ENCODE measurements at regions not wholly inside any gene's neighbourhood (a gene's known extent, or its start where the extent isn't known, plus 50 kb on each side); places are given as distances from the start of the nearest gene placed in this dataset.

GRCh38 chr14:22403296-22403695, 185.7 kb downstream of the DAD1 start:
- dilution Hi-C loops (cut with MboI; ENCODE audit: extremely low pct_ligation_motif_present, low sequenced_read_pairs) = no loop called here
- no peak for FAIRE-seq
- H3K4me2 ChIP-seq (ENCODE audit: control insufficient read depth, extremely low read depth, insufficient read depth, low read depth, low read length) = no peak overlapping the region

DNA sequence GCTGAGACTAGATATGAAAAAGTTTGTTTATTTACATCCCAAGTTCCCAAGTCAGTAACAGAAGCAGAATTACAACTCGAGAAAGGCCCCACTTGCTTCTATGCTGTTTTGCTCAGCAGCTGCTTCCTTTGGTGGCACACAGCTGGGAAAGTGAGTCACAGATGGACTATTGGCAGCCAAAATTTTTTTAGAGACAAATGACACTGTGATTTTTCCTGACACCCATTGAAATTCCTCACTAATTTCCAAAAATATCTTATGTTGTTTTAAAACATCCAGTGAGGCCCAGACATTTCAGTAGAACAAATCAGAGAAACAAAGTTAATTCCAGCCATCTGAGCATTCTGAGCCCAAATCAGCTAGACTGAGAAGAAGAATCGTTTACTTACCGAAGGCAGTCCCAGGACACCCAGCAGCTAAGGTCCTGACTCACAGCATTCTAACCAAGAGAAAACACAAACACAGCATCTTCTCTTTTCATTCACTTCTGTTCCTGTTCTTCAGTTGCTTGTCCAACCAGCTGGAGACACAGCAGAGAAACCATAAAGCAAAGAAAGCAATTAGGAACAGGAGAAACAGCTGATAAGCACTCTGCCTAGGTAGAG, 188.3 kb downstream of the DAD1 start:
- H3K79me2 ChIP-seq (ENCODE audit: control insufficient read depth, insufficient read depth, low read length) = no peaks in the 10 kb centered on the region
- no peak for DNase-seq (ENCODE audit: low read depth, low spot score)
- H4K20me1 ChIP-seq (ENCODE audit: control insufficient read depth, extremely low read depth, insufficient read depth, low read length) = no peaks in the 10 kb centered on the region
- TF ChIP-seq, protein P1, sequence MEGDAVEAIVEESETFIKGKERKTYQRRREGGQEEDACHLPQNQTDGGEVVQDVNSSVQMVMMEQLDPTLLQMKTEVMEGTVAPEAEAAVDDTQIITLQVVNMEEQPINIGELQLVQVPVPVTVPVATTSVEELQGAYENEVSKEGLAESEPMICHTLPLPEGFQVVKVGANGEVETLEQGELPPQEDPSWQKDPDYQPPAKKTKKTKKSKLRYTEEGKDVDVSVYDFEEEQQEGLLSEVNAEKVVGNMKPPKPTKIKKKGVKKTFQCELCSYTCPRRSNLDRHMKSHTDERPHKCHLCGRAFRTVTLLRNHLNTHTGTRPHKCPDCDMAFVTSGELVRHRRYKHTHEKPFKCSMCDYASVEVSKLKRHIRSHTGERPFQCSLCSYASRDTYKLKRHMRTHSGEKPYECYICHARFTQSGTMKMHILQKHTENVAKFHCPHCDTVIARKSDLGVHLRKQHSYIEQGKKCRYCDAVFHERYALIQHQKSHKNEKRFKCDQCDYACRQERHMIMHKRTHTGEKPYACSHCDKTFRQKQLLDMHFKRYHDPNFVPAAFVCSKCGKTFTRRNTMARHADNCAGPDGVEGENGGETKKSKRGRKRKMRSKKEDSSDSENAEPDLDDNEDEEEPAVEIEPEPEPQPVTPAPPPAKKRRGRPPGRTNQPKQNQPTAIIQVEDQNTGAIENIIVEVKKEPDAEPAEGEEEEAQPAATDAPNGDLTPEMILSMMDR (optimal IDR thresholded peaks at IDR 0.05 in 1 of 3, IDR thresholded peaks at IDR 0.05 in 1 of 3, conservative IDR thresholded peaks at IDR 0.05 in 1 of 3; ENCODE audit: extremely low read depth in 1 of 3, insufficient read depth in 2 of 3, low read length in 3 of 3) = no peak
- TF ChIP-seq EZH2 (IDR thresholded peaks at IDR 0.05; ENCODE audit: low read length) = no peak
- H3K4me3 ChIP-seq (ENCODE audit: control insufficient read depth in 2 of 3, extremely low read depth in 1 of 3, insufficient read depth in 2 of 3, low read depth in 1 of 3, low read length in 3 of 3) = no peak overlapping the region
- FAIRE-seq = no peak
- no peaks in the 10 kb centered on the region for H3K4me1 ChIP-seq (ENCODE audit: control insufficient read depth, extremely low read depth, insufficient read depth, low read length)
- no peak overlapping the region for H3K4me2 ChIP-seq (ENCODE audit: control insufficient read depth, extremely low read depth, insufficient read depth, low read depth, low read length)
- no peak overlapping the region for H2AFZ ChIP-seq (ENCODE audit: control insufficient read depth, low read length)
- no peaks in the 10 kb centered on the region for H3K27me3 ChIP-seq (ENCODE audit: control insufficient read depth, extremely low read depth, insufficient read depth, low read length)
- dilution Hi-C loops (cut with MboI; ENCODE audit: extremely low pct_ligation_motif_present, low sequenced_read_pairs) = no loop called here
- H3K27ac ChIP-seq (ENCODE audit: control insufficient read depth, insufficient read depth, low read length) = no peak overlapping the region
- no peaks in the 10 kb centered on the region for H3K36me3 ChIP-seq (ENCODE audit: control insufficient read depth in 2 of 2, extremely low read depth in 1 of 2, insufficient read depth in 2 of 2, low read length in 2 of 2)
- H3K9ac ChIP-seq (ENCODE audit: control insufficient read depth, extremely low read depth, insufficient read depth, low read length) = no peak overlapping the region
- H3K9me1 ChIP-seq (ENCODE audit: control insufficient read depth, extremely low read depth, insufficient read depth, low read length) = no peaks in the 10 kb centered on the region
- no peaks in the 10 kb centered on the region for H3K9me3 ChIP-seq (ENCODE audit: control insufficient read depth, low read depth, low read length)

More at GRCh38 chr14:22403296-22403695, 185.7 kb downstream of the DAD1 start:
- no peaks in the 10 kb centered on the region for H4K20me1 ChIP-seq (ENCODE audit: control insufficient read depth, extremely low read depth, insufficient read depth, low read length)
- no peaks in the 10 kb centered on the region for H3K36me3 ChIP-seq (ENCODE audit: control insufficient read depth in 2 of 2, extremely low read depth in 1 of 2, insufficient read depth in 2 of 2, low read length in 2 of 2)
- H3K27ac ChIP-seq (ENCODE audit: control insufficient read depth, insufficient read depth, low read length) = no peak overlapping the region
- no peak for TF ChIP-seq EZH2 (IDR thresholded peaks at IDR 0.05; ENCODE audit: low read length)
- TF ChIP-seq, protein P1 (optimal IDR thresholded peaks at IDR 0.05 in 1 of 3, IDR thresholded peaks at IDR 0.05 in 1 of 3, conservative IDR thresholded peaks at IDR 0.05 in 1 of 3; ENCODE audit: extremely low read depth in 1 of 3, insufficient read depth in 2 of 3, low read length in 3 of 3) = no peak
- H3K9me1 ChIP-seq (ENCODE audit: control insufficient read depth, extremely low read depth, insufficient read depth, low read length) = no peaks in the 10 kb centered on the region
- no peaks in the 10 kb centered on the region for H3K9me3 ChIP-seq (ENCODE audit: control insufficient read depth, low read depth, low read length)
- H2AFZ ChIP-seq (ENCODE audit: control insufficient read depth, low read length) = no peak overlapping the region
- no peaks in the 10 kb centered on the region for H3K79me2 ChIP-seq (ENCODE audit: control insufficient read depth, insufficient read depth, low read length)
- no peak overlapping the region for H3K9ac ChIP-seq (ENCODE audit: control insufficient read depth, extremely low read depth, insufficient read depth, low read length)
- no peaks in the 10 kb centered on the region for H3K27me3 ChIP-seq (ENCODE audit: control insufficient read depth, extremely low read depth, insufficient read depth, low read length)
- no peak for DNase-seq (ENCODE audit: low read depth, low spot score)
- H3K4me1 ChIP-seq (ENCODE audit: control insufficient read depth, extremely low read depth, insufficient read depth, low read length) = no peaks in the 10 kb centered on the region
- H3K4me3 ChIP-seq (ENCODE audit: control insufficient read depth in 2 of 3, extremely low read depth in 1 of 3, insufficient read depth in 2 of 3, low read depth in 1 of 3, low read length in 3 of 3) = no peak overlapping the region
